ENCODE measurements at regions not wholly inside any gene's neighbourhood (a gene's known extent, or its start where the extent isn't known, plus 50 kb on each side); places are given as distances from the start of the nearest gene placed in this dataset.

DNA sequence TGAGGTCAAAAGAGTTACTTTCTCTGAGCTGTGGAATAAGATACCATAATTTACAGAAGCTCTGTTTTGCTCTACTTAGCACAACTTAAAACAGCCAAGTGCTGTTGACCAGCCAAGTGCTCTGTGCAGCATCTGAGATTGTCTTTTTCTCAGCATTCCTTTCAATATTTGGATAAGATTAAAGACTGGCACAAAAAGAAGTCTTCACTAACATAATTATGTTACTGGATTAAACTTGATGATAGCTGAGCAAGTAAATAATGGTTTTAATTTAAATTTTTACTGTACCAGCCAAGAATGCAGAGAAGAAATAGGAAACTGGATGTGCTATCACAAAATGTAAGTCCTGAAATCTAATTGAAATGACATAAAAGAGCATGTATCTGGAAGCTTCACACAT lies 60.4 kb downstream of the NPY2R start:
- ChIA-PET POLR2A (no interaction called here), CTCF (no interaction called here)
- Mint-ChIP-seq H3K36me3 (ENCODE audit: insufficient read depth, unreplicated experiment) (peaks cover 6% of the 10 kb centered on the region), H3K4me1 (ENCODE audit: insufficient read depth, unreplicated experiment) (no peaks in the 10 kb centered on the region), H3K4me3 (ENCODE audit: unreplicated experiment) (no peak overlapping the region), H3K9me3 (ENCODE audit: unreplicated experiment) (peaks cover 15% of the 10 kb centered on the region), H3K27ac (ENCODE audit: low read depth, unreplicated experiment) (no peak overlapping the region), H3K27me3 (ENCODE audit: insufficient read depth, unreplicated experiment) (no peaks in the 10 kb centered on the region)
- intact Hi-C loops (cut with micrococcal nuclease) = no loop called here
- DNase-seq (ENCODE audit: unreplicated experiment) = no peak
- BruUV-seq (replicated peaks) = no TSS peak
- TF ChIP-seq, protein P1, sequence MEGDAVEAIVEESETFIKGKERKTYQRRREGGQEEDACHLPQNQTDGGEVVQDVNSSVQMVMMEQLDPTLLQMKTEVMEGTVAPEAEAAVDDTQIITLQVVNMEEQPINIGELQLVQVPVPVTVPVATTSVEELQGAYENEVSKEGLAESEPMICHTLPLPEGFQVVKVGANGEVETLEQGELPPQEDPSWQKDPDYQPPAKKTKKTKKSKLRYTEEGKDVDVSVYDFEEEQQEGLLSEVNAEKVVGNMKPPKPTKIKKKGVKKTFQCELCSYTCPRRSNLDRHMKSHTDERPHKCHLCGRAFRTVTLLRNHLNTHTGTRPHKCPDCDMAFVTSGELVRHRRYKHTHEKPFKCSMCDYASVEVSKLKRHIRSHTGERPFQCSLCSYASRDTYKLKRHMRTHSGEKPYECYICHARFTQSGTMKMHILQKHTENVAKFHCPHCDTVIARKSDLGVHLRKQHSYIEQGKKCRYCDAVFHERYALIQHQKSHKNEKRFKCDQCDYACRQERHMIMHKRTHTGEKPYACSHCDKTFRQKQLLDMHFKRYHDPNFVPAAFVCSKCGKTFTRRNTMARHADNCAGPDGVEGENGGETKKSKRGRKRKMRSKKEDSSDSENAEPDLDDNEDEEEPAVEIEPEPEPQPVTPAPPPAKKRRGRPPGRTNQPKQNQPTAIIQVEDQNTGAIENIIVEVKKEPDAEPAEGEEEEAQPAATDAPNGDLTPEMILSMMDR (IDR thresholded peaks at IDR 0.05; ENCODE audit: unreplicated experiment) = no peak

DNA sequence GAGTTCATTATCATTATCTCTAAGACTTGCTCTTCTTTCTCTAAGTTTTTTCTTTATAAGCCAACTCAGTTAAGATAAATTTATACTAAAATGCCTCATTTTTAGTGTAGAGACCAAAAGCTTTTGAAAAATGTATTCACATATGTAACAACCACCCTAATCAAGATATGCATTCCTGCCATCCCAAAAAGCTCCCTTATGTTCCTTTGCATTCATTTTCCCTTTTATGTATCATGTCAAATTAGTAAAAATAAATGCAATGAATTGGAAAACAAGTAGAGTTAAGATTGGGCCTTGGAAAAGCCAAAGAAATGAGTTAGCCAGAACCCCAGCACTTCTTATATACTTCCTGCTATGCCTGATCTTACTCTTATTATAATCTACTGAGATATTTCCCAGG lies 62.2 kb downstream of the NPY2R start:
- Mint-ChIP-seq H3K4me1 (ENCODE audit: insufficient read depth, unreplicated experiment) (no peaks in the 10 kb centered on the region), H3K27ac (ENCODE audit: low read depth, unreplicated experiment) (no peak overlapping the region)
- CTCF ChIA-PET = interaction anchor here (0.7 kb wide), 1 partner anchor 189 kb away, joined by 3 read pairs; no protein-coding TSS in a partner anchor

DNA sequence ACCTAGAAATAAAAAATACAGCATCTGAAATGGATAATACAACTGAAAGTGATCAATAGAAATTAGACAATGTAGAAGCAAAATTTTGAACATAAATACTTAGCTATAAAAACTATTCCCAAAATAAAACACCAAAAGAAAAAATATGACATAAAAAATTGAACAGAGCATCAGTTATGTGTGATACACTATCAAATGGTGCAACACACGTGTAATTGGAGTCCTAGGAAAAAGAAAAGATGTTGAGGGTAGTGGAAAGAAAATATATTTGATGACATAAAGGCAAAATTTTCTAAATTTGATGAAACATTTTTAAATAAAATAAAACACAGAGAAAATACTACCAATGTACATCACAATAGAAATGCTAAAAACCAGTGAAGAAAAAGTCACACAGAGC lies 63.1 kb downstream of the NPY2R start:
- Mint-ChIP-seq H3K36me3 (ENCODE audit: insufficient read depth, unreplicated experiment) (peaks cover 6% of the 10 kb centered on the region), H3K4me3 (ENCODE audit: unreplicated experiment) (no peak overlapping the region), H3K9me3 (ENCODE audit: unreplicated experiment) (peaks cover 15% of the 10 kb centered on the region), H3K27me3 (ENCODE audit: insufficient read depth, unreplicated experiment) (no peaks in the 10 kb centered on the region), H3K27ac (ENCODE audit: low read depth, unreplicated experiment) (no peak overlapping the region), H3K4me1 (ENCODE audit: insufficient read depth, unreplicated experiment) (no peaks in the 10 kb centered on the region)
- peak; percentile 23 for DNase-seq (ENCODE audit: unreplicated experiment)
- no TSS peak for BruUV-seq (replicated peaks)
- intact Hi-C loops (cut with micrococcal nuclease) = no loop called here
- TF ChIP-seq, protein P1 (IDR thresholded peaks at IDR 0.05; ENCODE audit: unreplicated experiment) = no peak
- ChIA-PET POLR2A (no interaction called here), CTCF (no interaction called here)

More for the DNA sequence above, 62.2 kb downstream of the NPY2R start:
- intact Hi-C loops (cut with micrococcal nuclease) = no loop called here
- Mint-ChIP-seq H3K4me3 (ENCODE audit: unreplicated experiment) (no peak overlapping the region), H3K9me3 (ENCODE audit: unreplicated experiment) (peaks cover 15% of the 10 kb centered on the region), H3K36me3 (ENCODE audit: insufficient read depth, unreplicated experiment) (peaks cover 6% of the 10 kb centered on the region), H3K27me3 (ENCODE audit: insufficient read depth, unreplicated experiment) (no peaks in the 10 kb centered on the region)
- POLR2A ChIA-PET = no interaction called here
- no peak for DNase-seq (ENCODE audit: unreplicated experiment)
- TF ChIP-seq, protein P1 (IDR thresholded peaks at IDR 0.05; ENCODE audit: unreplicated experiment) = no peak
- BruUV-seq (replicated peaks) = no TSS peak

DNA sequence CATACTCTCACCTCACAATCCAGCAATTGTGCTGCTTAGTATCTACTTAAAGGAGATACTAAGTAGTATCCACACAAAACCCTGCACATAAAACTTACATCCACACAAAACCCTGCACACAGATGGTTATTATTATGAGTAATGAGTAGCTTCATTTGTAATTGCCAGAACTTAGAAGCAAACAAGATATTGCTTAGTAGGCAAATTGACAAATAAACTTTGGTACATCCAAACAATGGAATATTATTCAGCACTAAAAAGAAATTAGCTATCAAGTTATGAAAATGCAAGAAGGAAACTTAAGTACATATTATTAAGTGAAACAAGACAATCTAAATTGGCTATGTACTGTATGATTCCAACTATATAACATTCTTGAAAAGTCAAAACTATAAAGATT lies 80.6 kb downstream of the NPY2R start:
- H3K9me3 Mint-ChIP-seq (ENCODE audit: unreplicated experiment) = no peaks in the 10 kb centered on the region
- no peak for DNase-seq (ENCODE audit: unreplicated experiment)
- POLR2A ChIA-PET = no interaction called here
- intact Hi-C loops (cut with micrococcal nuclease) = no loop called here
- no peak overlapping the region for H3K27ac Mint-ChIP-seq (ENCODE audit: low read depth, unreplicated experiment)
- no peaks in the 10 kb centered on the region for H3K36me3 Mint-ChIP-seq (ENCODE audit: insufficient read depth, unreplicated experiment)
- no peaks in the 10 kb centered on the region for H3K4me1 Mint-ChIP-seq (ENCODE audit: insufficient read depth, unreplicated experiment)
- BruUV-seq (replicated peaks) = no TSS peak
- CTCF ChIA-PET = no interaction called here
- no peak overlapping the region for H3K4me3 Mint-ChIP-seq (ENCODE audit: unreplicated experiment)
- TF ChIP-seq, protein P1 (IDR thresholded peaks at IDR 0.05; ENCODE audit: unreplicated experiment) = no peak
- H3K27me3 Mint-ChIP-seq (ENCODE audit: insufficient read depth, unreplicated experiment) = no peaks in the 10 kb centered on the region
